MM.1S (cell line): ENCODE measurements at regions not wholly inside any gene's neighbourhood (a gene's known extent, or its start where the extent isn't known, plus 50 kb on each side); places are given as distances from the start of the nearest gene placed in this dataset.

Experiments
- CTCF ChIP-seq: fragments of 300-600 bp; sonication (generic); IDR thresholded peaks from 2 replicates; pipeline ENCODE4 v1.5.1; 2016; ENCODE audit warnings: antibody characterized with exemption, low read length, mixed read lengths
- EZH2 ChIP-seq: fragments of 300-600 bp; sonication (generic); optimal IDR thresholded peaks from 2 replicates; pipeline ENCODE3; 2017; ENCODE audit warnings: low read depth, mild to moderate bottlenecking, antibody characterized with exemption, low read length, mixed read lengths

GRCh38 chr11:134480136-134480712 is 68.2 kb upstream of the B3GAT1 start:
- TF ChIP-seq CTCF (no peak), EZH2 (no peak)
